Thyroid gland (tissue), 4 donors: ENCODE measurements at regions not wholly inside any gene's neighbourhood (a gene's known extent, or its start where the extent isn't known, plus 50 kb on each side); places are given as distances from the start of the nearest gene placed in this dataset.

Experiments used
- DNase-seq, 2 donors: peaks; one replicate each; pipeline ENCODE4 v3.0.0-alpha.2; 2019
- H3K27ac ChIP-seq, 3 donors: fragments of 200-600 bp; sonication (generic); 1 replicate in 2 of 3; 2 replicates in 1 of 3; pipeline ENCODE4 v1.5.1; 2016 to 2019; ENCODE audit warnings: mild to moderate bottlenecking in 1 of 3, moderate library complexity in 1 of 3
- H3K27me3 ChIP-seq: fragments of 200-600 bp; sonication (generic); one replicate; pipeline ENCODE4 v1.5.1; 2019
- H3K36me3 ChIP-seq, 2 donors: fragments of 200-600 bp; sonication (generic); one replicate each; pipeline ENCODE4 v1.5.1; 2016 to 2019
- H3K4me1 ChIP-seq, 2 donors: fragments of 200-600 bp; sonication (generic); one replicate each; pipeline ENCODE4 v1.5.1; 2017 to 2019
- H3K4me3 ChIP-seq, 3 donors: fragments of 200-600 bp; sonication (generic); replicated peaks in 1 of 3; 1 replicate in 2 of 3; 2 replicates in 1 of 3; pipeline ENCODE4 v1.5.1; 2016; ENCODE audit warnings: mild to moderate bottlenecking in 1 of 3
- H3K9me3 ChIP-seq: fragments of 200-600 bp; sonication (generic); one replicate; pipeline ENCODE4 v1.5.1; 2017
- POLR2A ChIP-seq, 2 donors: fragments of 450-650 bp; IDR thresholded peaks; one replicate each; pipeline ENCODE4 v1.6.1; 2017; ENCODE audit warnings: antibody characterized with exemption in 2 of 2, mild to moderate bottlenecking in 2 of 2, moderate library complexity in 1 of 2
- WGBS, 2 donors: methylation state at CpG; one replicate each; pipeline ENCODE4 v1.1.5; 2017; 5-methylcytosine and 5-hydroxymethylcytosine counted together
- intact Hi-C: fragments of 100-400 bp; cut with DNase I; formaldehyde crosslinking; loops from one replicate; pipeline ENCODE4 v1.15.1; 2023
- TF ChIP-seq, protein P1 (sequence below), 6 experiments: fragments of 200-600 bp in 3 of 6; fragments of 450-650 bp in 3 of 6; sonication (generic) in 3 of 6; IDR thresholded peaks; one replicate each; pipeline ENCODE4 v1.5.1; 2016 to 2019; ENCODE audit warnings: antibody characterized with exemption in 6 of 6, mild to moderate bottlenecking in 2 of 6, inconsistent platforms in 1 of 6, moderate library complexity in 1 of 6

DNA sequence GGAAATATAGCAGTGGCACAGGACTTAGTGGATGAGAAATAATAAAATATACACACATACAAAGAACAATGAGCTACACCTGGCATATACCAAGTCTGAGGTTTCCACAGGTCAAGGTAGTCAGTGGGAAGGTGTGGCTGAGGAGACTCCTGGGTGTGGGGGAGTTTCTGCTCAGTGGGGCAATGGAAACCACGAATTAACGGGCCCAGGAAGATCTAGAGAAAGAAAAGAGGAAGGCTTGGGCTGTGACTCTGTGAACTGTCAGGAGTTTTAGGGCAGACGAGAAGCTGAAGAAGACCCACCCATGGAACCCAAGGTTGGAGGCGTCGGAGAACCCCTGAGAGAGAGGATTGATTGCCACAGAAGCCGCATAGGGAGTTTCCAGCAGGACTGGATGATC, 196.5 kb downstream of the HERPUD2 start:
- TF ChIP-seq, protein P1, sequence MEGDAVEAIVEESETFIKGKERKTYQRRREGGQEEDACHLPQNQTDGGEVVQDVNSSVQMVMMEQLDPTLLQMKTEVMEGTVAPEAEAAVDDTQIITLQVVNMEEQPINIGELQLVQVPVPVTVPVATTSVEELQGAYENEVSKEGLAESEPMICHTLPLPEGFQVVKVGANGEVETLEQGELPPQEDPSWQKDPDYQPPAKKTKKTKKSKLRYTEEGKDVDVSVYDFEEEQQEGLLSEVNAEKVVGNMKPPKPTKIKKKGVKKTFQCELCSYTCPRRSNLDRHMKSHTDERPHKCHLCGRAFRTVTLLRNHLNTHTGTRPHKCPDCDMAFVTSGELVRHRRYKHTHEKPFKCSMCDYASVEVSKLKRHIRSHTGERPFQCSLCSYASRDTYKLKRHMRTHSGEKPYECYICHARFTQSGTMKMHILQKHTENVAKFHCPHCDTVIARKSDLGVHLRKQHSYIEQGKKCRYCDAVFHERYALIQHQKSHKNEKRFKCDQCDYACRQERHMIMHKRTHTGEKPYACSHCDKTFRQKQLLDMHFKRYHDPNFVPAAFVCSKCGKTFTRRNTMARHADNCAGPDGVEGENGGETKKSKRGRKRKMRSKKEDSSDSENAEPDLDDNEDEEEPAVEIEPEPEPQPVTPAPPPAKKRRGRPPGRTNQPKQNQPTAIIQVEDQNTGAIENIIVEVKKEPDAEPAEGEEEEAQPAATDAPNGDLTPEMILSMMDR (IDR thresholded peaks at IDR 0.05) = no peak
- TF ChIP-seq POLR2A (IDR thresholded peaks at IDR 0.05) = no peak
- DNase-seq = no peak
- WGBS, 2 donors = 86 to 95% methylated on average over 6 of the region's 6 CpGs
- no peaks in the 10 kb centered on the region for H3K27me3 ChIP-seq
- intact Hi-C loops = no loop called here
- no peaks in the 10 kb centered on the region for H3K4me1 ChIP-seq
- H3K9me3 ChIP-seq = no peaks in the 10 kb centered on the region
- no peaks in the 10 kb centered on the region for H3K36me3 ChIP-seq
- H3K4me3 ChIP-seq = no peak overlapping the region
- H3K27ac ChIP-seq = no peak overlapping the region

DNA sequence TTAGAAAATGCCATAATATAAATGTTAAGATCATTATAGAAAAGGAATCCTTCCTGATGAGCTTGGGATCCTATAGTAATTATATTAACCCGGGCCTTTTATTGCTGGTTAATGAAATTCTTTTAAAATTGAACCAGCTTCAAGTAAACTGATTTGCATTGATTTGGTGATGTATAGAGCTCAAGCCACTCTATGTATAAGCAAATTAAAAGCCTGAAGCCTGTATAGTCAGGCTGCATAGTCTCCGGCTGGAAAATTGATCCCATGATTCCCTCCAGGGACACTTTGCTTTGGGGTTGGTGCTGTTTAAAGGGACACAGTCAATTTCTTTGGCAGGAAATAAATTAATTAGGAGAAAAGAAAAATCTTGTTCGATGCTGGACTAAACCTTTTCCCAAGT, 199.1 kb downstream of the HERPUD2 start:
- no peaks in the 10 kb centered on the region for H3K4me1 ChIP-seq
- H3K9me3 ChIP-seq = no peaks in the 10 kb centered on the region
- H3K4me3 ChIP-seq = no peak overlapping the region
- intact Hi-C loops = no loop called here
- no peak overlapping the region for H3K27ac ChIP-seq
- H3K36me3 ChIP-seq = no peaks in the 10 kb centered on the region
- WGBS, 2 donors = 79 to 81% methylated on average over 3 of the region's 3 CpGs
- no peaks in the 10 kb centered on the region for H3K27me3 ChIP-seq
- TF ChIP-seq POLR2A (IDR thresholded peaks at IDR 0.05) = no peak
- TF ChIP-seq, protein P1 (IDR thresholded peaks at IDR 0.05) = no peak
- DNase-seq = no peak

DNA sequence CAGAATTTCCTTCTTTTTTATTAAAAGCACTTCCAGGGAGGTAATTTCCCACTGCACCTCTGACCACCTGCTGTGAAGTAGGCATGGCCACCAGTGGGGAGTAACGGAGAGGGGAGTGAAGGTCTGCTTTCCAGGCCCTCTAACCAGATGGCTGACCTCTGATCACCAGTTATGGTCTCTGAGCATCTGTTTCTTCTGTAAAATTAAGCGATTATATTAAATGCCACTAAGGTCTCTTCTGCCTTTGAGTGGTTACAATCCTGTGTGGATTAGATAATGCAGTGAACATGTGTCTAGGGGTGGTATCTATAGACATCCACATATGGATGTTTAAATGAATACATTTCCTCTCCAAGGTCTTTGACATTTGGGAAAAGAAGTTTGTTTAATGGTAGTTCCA, 199.6 kb downstream of the HERPUD2 start:
- Histone ChIP-seq H3K27ac (no peak overlapping the region), H3K9me3 (no peaks in the 10 kb centered on the region), H3K4me1 (no peaks in the 10 kb centered on the region), H3K27me3 (no peaks in the 10 kb centered on the region), H3K4me3 (no peak overlapping the region), H3K36me3 (no peaks in the 10 kb centered on the region)
- intact Hi-C loops = no loop called here
- no peak for DNase-seq
- TF ChIP-seq POLR2A (IDR thresholded peaks at IDR 0.05) = no peak
- TF ChIP-seq, protein P1 (IDR thresholded peaks at IDR 0.05) = no peak
- 88 to 90% methylated on average over 2 of the region's 2 CpGs for WGBS, 2 donors

DNA sequence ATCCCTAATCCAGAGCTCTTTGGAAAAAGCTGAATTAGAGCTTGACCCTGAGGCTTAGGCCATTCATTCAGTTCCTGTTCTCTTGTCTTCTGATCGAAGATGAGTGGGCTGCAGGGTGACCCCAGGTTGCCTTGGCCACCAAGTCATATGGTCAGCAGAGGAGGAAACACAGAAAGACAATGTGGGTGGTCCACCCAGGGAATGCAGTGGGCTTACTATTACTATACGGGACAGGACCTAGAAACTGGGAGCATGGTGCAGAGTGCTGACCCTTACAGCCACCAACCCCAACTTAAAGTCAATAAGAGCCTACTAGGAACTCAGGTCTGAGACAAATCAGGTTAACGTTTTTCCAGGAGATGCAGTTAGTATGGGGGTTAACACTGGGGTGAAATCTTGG, 200.5 kb downstream of the HERPUD2 start:
- Histone ChIP-seq H3K4me1 (no peaks in the 10 kb centered on the region), H3K27me3 (no peaks in the 10 kb centered on the region), H3K27ac (no peak overlapping the region), H3K9me3 (no peaks in the 10 kb centered on the region), H3K4me3 (no peak overlapping the region), H3K36me3 (no peaks in the 10 kb centered on the region)
- intact Hi-C loops = no loop called here
- DNase-seq = no peak
- 75 to 77% methylated on average over 3 of the region's 3 CpGs for WGBS, 2 donors
- no peak for TF ChIP-seq POLR2A (IDR thresholded peaks at IDR 0.05)
- TF ChIP-seq, protein P1 (IDR thresholded peaks at IDR 0.05) = no peak

DNA sequence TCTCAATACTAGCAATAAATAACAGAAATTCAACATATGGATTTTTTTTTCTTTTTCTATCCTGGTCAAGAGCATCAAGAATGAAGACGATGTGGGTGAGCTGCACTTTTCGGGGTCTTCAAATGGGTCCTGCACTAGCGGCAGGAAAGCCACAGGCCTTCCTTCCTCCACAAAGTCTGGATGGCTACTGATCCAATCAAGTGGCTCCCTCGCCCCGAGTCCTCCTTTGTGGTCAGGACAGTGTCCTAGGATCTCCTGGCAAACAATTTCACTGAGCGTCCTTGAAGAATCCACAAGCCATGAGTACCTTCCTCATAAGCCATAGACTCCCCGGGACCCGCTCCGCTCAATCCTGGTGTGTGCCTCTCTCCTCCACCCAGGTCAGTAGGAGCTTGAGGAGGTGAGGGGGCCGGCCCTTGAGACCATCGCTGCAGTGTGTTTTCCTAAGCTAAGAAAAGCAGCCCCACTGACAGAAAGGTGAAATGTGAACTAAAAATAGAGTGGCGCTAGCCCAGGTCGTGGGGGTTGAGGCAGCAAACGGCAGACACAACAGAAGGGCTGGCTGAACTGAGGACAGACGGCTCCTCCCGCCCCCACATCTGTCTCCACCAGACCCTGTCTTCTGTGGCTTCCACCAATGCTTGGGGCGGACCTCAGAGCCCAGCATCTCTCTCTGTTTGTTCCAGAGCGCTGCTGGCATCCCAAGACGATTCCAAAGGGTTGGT, 202.3 kb downstream of the HERPUD2 start:
- intact Hi-C loops = no loop called here
- DNase-seq = no peak
- Histone ChIP-seq H3K4me3 (no peak overlapping the region), H3K36me3 (no peaks in the 10 kb centered on the region), H3K9me3 (no peaks in the 10 kb centered on the region), H3K27me3 (no peaks in the 10 kb centered on the region), H3K27ac (no peak overlapping the region), H3K4me1 (peaks cover 0 to 3% of the 10 kb centered on the region in 2 donors)
- WGBS, 2 donors = 69 to 70% methylated on average over 19 of the region's 19 CpGs
- TF ChIP-seq, protein P1 (IDR thresholded peaks at IDR 0.05) = no peak
- TF ChIP-seq POLR2A (IDR thresholded peaks at IDR 0.05) = no peak
